Eye (tissue), 1 donor: ENCODE measurements at regions not wholly inside any gene's neighbourhood (a gene's known extent, or its start where the extent isn't known, plus 50 kb on each side); places are given as distances from the start of the nearest gene placed in this dataset.
"Not testable (repeated sequence)": the region's sequence is repeated elsewhere in the genome, so short reads cannot be mapped to it uniquely, and the experiment has no call there.

ENCODE experiments used
- DNase-seq: peaks from one replicate; pipeline ENCODE4 v3.0.0-alpha.2; 2015

GRCh38 chr3:195634426-195635261 is 50.9 kb upstream of the APOD start:
- not testable (repeated sequence) for DNase-seq
